IMR-90 (cell line): ENCODE measurements at regions not wholly inside any gene's neighbourhood (a gene's known extent, or its start where the extent isn't known, plus 50 kb on each side); places are given as distances from the start of the nearest gene placed in this dataset.

ENCODE experiments used
- ATAC-seq: fragments of 200-7000 bp; cut with Tn5 transposase; 2 replicates; pipeline ENCODE4 v1.9.1; 2020; ENCODE audit warnings: low read depth, mild to moderate bottlenecking, moderate library complexity
- BruUV-seq: library from RNA; stranded (reverse); fragments of 400-500 nt; replicated peaks from 2 replicates; lab custom pipeline; 2021; lab: Mats Ljungman, UMichigan
- CTCF ChIA-PET: fragments of 300-600 bp; formaldehyde crosslinking; extraction: SDS; loops from one replicate; lab custom pipeline; 2021; ENCODE audit warnings: antibody characterized with exemption; lab: Yijun Ruan, JAX
- POLR2A ChIA-PET: fragments of 300-600 bp; sonication (Branson Sonifier 250); formaldehyde crosslinking; loops from one replicate; lab custom pipeline; 2022; ENCODE audit warnings: antibody characterized with exemption; ENCODE audit not compliant: unreplicated experiment; lab: Charles Lee
- DNase-seq: peaks from one replicate; pipeline ENCODE4 v3.0.0; 2013
- H2AFZ ChIP-seq: replicated peaks from 2 replicates; pipeline ENCODE3; 2013; ENCODE audit warnings: low read length, mild to moderate bottlenecking; ENCODE audit not compliant: poor library complexity
- H2AK5ac ChIP-seq: 2 replicates; pipeline ENCODE4 v1.6.1; 2013; ENCODE audit warnings: low read depth, low read length, inconsistent platforms
- H2AK9ac ChIP-seq: replicated peaks from 2 replicates; pipeline ENCODE3; 2013; ENCODE audit warnings: mild to moderate bottlenecking, low read depth, low read length, moderate library complexity; ENCODE audit not compliant: poor library complexity
- H2BK120ac ChIP-seq: 2 replicates; pipeline ENCODE4 v1.6.1; 2013; ENCODE audit warnings: low read depth, low read length, inconsistent platforms
- H2BK15ac ChIP-seq: 3 replicates; pipeline ENCODE4 v1.6.1; 2013; ENCODE audit warnings: low read depth, low read length, inconsistent platforms
- H2BK20ac ChIP-seq: 2 replicates; pipeline ENCODE4 v1.6.1; 2013; ENCODE audit warnings: low read depth, mild to moderate bottlenecking, inconsistent platforms, low read length, moderate library complexity
- H2BK5ac ChIP-seq: 2 replicates; pipeline ENCODE4 v1.6.1; 2013; ENCODE audit warnings: mild to moderate bottlenecking, low read depth, low read length, inconsistent platforms; ENCODE audit not compliant: poor library complexity, severe bottlenecking
- H3K14ac ChIP-seq: replicated peaks from 2 replicates; pipeline ENCODE4 v1.6.1; 2013; ENCODE audit warnings: low read depth, low read length, inconsistent platforms
- H3K18ac ChIP-seq: 2 replicates; pipeline ENCODE4 v1.6.1; 2013; ENCODE audit warnings: low read depth, low read length, control low read depth
- H3K23ac ChIP-seq: 2 replicates; pipeline ENCODE4 v1.6.1; 2013; ENCODE audit warnings: low read depth, low read length, inconsistent platforms
- H3K27ac ChIP-seq: 2 replicates; pipeline ENCODE4 v1.5.1; 2013; ENCODE audit warnings: mild to moderate bottlenecking, control low read depth, low read length; ENCODE audit not compliant: insufficient read depth
- H3K27me3 ChIP-seq: 2 replicates; pipeline ENCODE4 v1.6.1; 2013; ENCODE audit warnings: low read length; ENCODE audit not compliant: control insufficient read depth, insufficient read depth
- H3K36me3 ChIP-seq: 2 replicates; pipeline ENCODE4 v1.6.1; 2013; ENCODE audit warnings: low read length, mixed read lengths; ENCODE audit not compliant: control insufficient read depth, insufficient read depth
- H3K4ac ChIP-seq: 2 replicates; pipeline ENCODE4 v1.6.1; 2013; ENCODE audit warnings: low read depth, low read length, inconsistent platforms
- H3K4me1 ChIP-seq: 2 replicates; pipeline ENCODE4 v1.6.1; 2013; ENCODE audit warnings: low read length, mixed read lengths; ENCODE audit not compliant: control insufficient read depth, insufficient read depth
- H3K4me2 ChIP-seq: 2 replicates; pipeline ENCODE4 v1.6.1; 2013; ENCODE audit warnings: low read depth, mild to moderate bottlenecking, control low read depth, low read length, moderate library complexity
- H3K4me3 ChIP-seq: 2 replicates; pipeline ENCODE4 v1.5.1; 2013; ENCODE audit warnings: low read depth, mild to moderate bottlenecking, control low read depth, low read length, moderate library complexity; ENCODE audit not compliant: insufficient read depth
- H3K56ac ChIP-seq: 2 replicates; pipeline ENCODE4 v1.6.1; 2013; ENCODE audit warnings: low read length, inconsistent platforms; ENCODE audit not compliant: insufficient read depth; ENCODE audit errors: extremely low read depth
- H3K79me1 ChIP-seq, 2 experiments: 2 replicates each; pipeline ENCODE4 v1.6.1; 2013; ENCODE audit warnings: low read length in 2 of 2, inconsistent platforms in 1 of 2, low read depth in 1 of 2
- H3K9ac ChIP-seq: 2 replicates; pipeline ENCODE4 v1.6.1; 2013; ENCODE audit warnings: low read depth, low read length, control low read depth
- H3K9me1 ChIP-seq: 2 replicates; pipeline ENCODE4 v1.6.1; 2013; ENCODE audit warnings: low read length, inconsistent platforms; ENCODE audit not compliant: insufficient read depth
- H3K9me3 ChIP-seq: 2 replicates; pipeline ENCODE4 v1.6.1; 2013; ENCODE audit warnings: low read length; ENCODE audit not compliant: control insufficient read depth, insufficient read depth
- H4K20me1 ChIP-seq: 2 replicates; pipeline ENCODE4 v1.6.1; 2013; ENCODE audit warnings: low read length, inconsistent platforms; ENCODE audit not compliant: insufficient read depth
- H4K5ac ChIP-seq: 2 replicates; pipeline ENCODE4 v1.6.1; 2013; ENCODE audit warnings: mild to moderate bottlenecking, low read depth, low read length, control low read depth
- H4K8ac ChIP-seq, 2 experiments: 2 replicates each; pipeline ENCODE4 v1.6.1; 2013; ENCODE audit warnings: low read depth in 2 of 2, low read length in 2 of 2, control low read depth in 1 of 2, inconsistent platforms in 1 of 2
- H4K91ac ChIP-seq: 2 replicates; pipeline ENCODE4 v1.6.1; 2013; ENCODE audit warnings: low read depth, low read length, inconsistent platforms; ENCODE audit not compliant: insufficient read depth
- CEBPB ChIP-seq: IDR thresholded peaks from 2 replicates; pipeline ENCODE4 v1.6.1; 2012; ENCODE audit warnings: low read depth, low read length, improper control_type of control experiment
- WGBS, 2 experiments: methylation state at CpG; one replicate each; pipeline versions ENCODE4 v1.1.5 to v1.1.7; 2013; ENCODE audit warnings: missing lambda C conversion rate in 2 of 2; ENCODE audit not compliant: insufficient read length in 1 of 2; ENCODE audit errors: extremely low coverage in 2 of 2; 5-methylcytosine and 5-hydroxymethylcytosine counted together
- dilution Hi-C: fragments of 300-500 bp; cut with HindIII; formaldehyde crosslinking; loops from one replicate; pipeline ENCODE4 v1.14.3; 2018; ENCODE audit warnings: low sequenced_read_pairs; ENCODE audit not compliant: unreplicated experiment
- in situ Hi-C: fragments of 300-500 bp; cut with MboI; formaldehyde crosslinking; loops from 3 replicates; pipeline ENCODE4 v1.14.3; 2019; ENCODE audit warnings: low sequenced_read_pairs, inconsistent platforms, mixed read lengths
- intact Hi-C: fragments of 100-400 bp; cut with micrococcal nuclease; formaldehyde crosslinking; loops from 2 replicates; pipeline ENCODE4 v1.10.0; 2022
- TF ChIP-seq, protein P1 (sequence below): fragments of 150-350 bp; IDR thresholded peaks from 2 replicates; pipeline ENCODE4 v1.6.1; 2017; ENCODE audit warnings: mild to moderate bottlenecking, antibody characterized with exemption, low read length, low read depth

DNA sequence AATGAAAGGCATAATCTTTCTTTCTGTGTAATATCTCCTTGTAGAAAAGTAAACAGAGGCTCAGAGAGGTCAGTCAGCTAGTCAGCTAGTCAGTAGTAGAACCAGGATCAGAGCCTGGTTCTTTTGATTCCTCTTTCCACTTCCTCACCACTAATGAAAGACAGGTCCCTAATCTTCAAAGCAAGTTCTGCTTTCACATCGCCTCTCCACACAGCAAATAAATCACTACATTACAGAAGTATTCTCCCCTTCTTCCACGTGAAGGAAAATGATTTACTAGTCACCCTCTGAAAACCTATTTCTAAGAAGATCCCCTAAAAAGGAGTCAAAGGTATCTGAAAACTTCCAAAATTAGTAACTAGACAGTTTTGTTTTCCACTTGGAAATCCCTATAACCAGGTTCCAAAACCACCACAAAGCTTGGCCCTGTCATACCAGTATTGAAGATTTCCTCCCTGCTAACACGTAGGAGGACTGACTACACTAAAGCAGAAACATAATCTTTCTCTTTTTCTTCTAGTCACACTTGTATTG lies 140.5 kb upstream of the TARS1 start:
- ChIA-PET POLR2A (no interaction called here), CTCF (interaction anchor here (0.9 to 1.8 kb wide), 7 partner anchors 9 to 135 kb away, joined by 3 to 8 read pairs (median 4); no protein-coding TSS in a partner anchor)
- intact Hi-C loops, result loop anchor here (2.0 kb wide), 2 partner anchors 119 to 589 kb away; partner anchors contain the start of gene NPR3
- H3K79me1 ChIP-seq, result no peaks in the 10 kb centered on the region
- H2BK15ac ChIP-seq, result peak overlapping the region; percentile 76; the same call in 2 of the 3 replicates
- H3K4me1 ChIP-seq, result peaks cover 3% of the 10 kb centered on the region; the same call in 1 of the 2 replicates
- H2BK20ac ChIP-seq, result peak overlapping the region; percentile 51; the same call in 1 of the 2 replicates
- H2AK5ac ChIP-seq, result peak overlapping the region; percentile 2; the same call in 1 of the 2 replicates
- H3K9me3 ChIP-seq, result 0 out of 2 replicates have a peak, but pooled peaks cover 3% of the 10 kb centered on the region
- H2AK9ac ChIP-seq, result no peak overlapping the region
- peak overlapping the region; percentile 97; the same call in 1 of the 2 replicates for H4K5ac ChIP-seq
- 17% methylated on average over 1 of the region's 3 CpGs; no CpG with 5 or more reads in 1 of the 2 experiments for WGBS, 2 experiments
- peak overlapping the region; percentile 53; the same call in 1 of the 2 replicates for H3K9ac ChIP-seq
- H3K4ac ChIP-seq, result peak overlapping the region; percentile 16; the same call in 1 of the 2 replicates
- no TSS peak for BruUV-seq
- H3K36me3 ChIP-seq, result no peaks in the 10 kb centered on the region
- no peaks in the 10 kb centered on the region for H3K27me3 ChIP-seq
- in situ Hi-C loops, result no loop called here
- peak overlapping the region; percentile 60; the same call in 1 of the 2 replicates for H4K91ac ChIP-seq
- H2AFZ ChIP-seq, result no peak overlapping the region
- DNase-seq, result no peak
- H3K4me3 ChIP-seq, result no peak overlapping the region
- peak overlapping the region; percentile 68 for H2BK120ac ChIP-seq
- dilution Hi-C loops, result no loop called here
- peak overlapping the region; percentile 2 to 68 for H4K8ac ChIP-seq
- H3K27ac ChIP-seq, result no peak overlapping the region
- H4K20me1 ChIP-seq, result no peaks in the 10 kb centered on the region
- peak overlapping the region; percentile 86 for H3K18ac ChIP-seq
- no peak overlapping the region; the same call in 1 of the 2 replicates for H3K14ac ChIP-seq
- no peak for TF ChIP-seq CEBPB
- TF ChIP-seq, protein P1, sequence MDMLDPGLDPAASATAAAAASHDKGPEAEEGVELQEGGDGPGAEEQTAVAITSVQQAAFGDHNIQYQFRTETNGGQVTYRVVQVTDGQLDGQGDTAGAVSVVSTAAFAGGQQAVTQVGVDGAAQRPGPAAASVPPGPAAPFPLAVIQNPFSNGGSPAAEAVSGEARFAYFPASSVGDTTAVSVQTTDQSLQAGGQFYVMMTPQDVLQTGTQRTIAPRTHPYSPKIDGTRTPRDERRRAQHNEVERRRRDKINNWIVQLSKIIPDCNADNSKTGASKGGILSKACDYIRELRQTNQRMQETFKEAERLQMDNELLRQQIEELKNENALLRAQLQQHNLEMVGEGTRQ, result no peak
- H3K23ac ChIP-seq, result no peak overlapping the region
- ATAC-seq, result peak; percentile 24; the same call in 1 of the 2 replicates
- H2BK5ac ChIP-seq, result peak overlapping the region; percentile 48
- no peaks in the 10 kb centered on the region for H3K9me1 ChIP-seq
- H3K56ac ChIP-seq, result peak overlapping the region; percentile 17; the same call in 1 of the 2 replicates
- H3K4me2 ChIP-seq, result peak overlapping the region; percentile 62; the same call in 1 of the 2 replicates
